BLaER1 (cell line): ENCODE measurements at regions not wholly inside any gene's neighbourhood (a gene's known extent, or its start where the extent isn't known, plus 50 kb on each side); places are given as distances from the start of the nearest gene placed in this dataset.

Experiments used
- H3K27ac ChIP-seq: shearing (Covaris generic); formaldehyde crosslinking; 2 replicates; pipeline ENCODE4 v1.8.1; 2022
- H3K27me3 ChIP-seq: shearing (Covaris generic); formaldehyde crosslinking; 2 replicates; pipeline ENCODE4 v1.8.1; 2022
- H3K36me3 ChIP-seq: shearing (Covaris generic); formaldehyde crosslinking; 2 replicates; pipeline ENCODE4 v1.8.1; 2022
- H3K4me1 ChIP-seq: shearing (Covaris generic); formaldehyde crosslinking; 2 replicates; pipeline ENCODE4 v1.8.1; 2022
- H3K4me2 ChIP-seq: shearing (Covaris generic); formaldehyde crosslinking; 2 replicates; pipeline ENCODE4 v1.8.1; 2022
- H3K4me3 ChIP-seq: shearing (Covaris generic); formaldehyde crosslinking; 2 replicates; pipeline ENCODE4 v1.8.1; 2022
- H3K9ac ChIP-seq: shearing (Covaris generic); formaldehyde crosslinking; 2 replicates; pipeline ENCODE4 v1.8.1; 2022
- H3K9me3 ChIP-seq: shearing (Covaris generic); formaldehyde crosslinking; 2 replicates; pipeline ENCODE4 v1.8.1; 2022
- H4K20me1 ChIP-seq: shearing (Covaris generic); formaldehyde crosslinking; 2 replicates; pipeline ENCODE4 v1.8.1; 2022
- Cebpa-rat ChIP-seq: shearing (Covaris generic); IDR thresholded peaks from 2 replicates; pipeline ENCODE4 v1.8.1; 2022

DNA sequence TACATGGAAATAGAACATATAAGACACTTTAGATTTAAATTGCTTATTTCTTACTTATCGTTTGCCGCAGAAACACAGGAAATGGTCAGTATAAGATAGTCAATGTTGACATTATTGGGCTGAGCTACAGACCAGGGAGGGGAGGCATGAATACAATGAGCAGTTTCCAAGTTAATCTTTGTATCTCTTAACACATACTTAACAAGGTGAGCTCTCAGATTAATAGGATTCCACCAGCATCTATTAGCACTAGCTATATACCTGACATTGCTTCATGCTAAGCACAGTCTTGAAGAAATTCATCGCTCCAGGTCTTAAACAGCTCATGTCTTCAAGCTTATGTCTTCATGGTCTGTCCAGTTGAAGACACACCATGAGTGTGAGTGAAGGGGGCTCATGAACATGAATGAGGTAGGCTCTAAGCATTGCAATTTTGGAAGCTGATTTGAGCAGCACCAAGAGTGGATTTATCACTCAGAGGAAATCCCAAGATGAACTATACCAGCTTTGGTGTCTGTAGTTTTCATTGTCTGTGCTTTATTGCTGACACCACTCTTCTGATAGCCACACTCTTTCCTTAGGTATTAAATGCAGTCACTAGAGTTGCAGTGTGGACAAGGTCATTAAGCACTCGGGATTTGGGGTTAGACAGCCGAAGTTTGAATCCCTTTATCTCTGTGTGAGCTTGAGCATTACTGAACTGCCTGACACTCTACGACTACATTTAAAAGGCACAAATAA lies 359.3 kb upstream of the EPHA4 start:
- no peaks in the 10 kb centered on the region for H4K20me1 ChIP-seq
- no peaks in the 10 kb centered on the region for H3K4me1 ChIP-seq
- no peaks in the 10 kb centered on the region for H3K27me3 ChIP-seq
- H3K4me3 ChIP-seq: no peak overlapping the region
- H3K27ac ChIP-seq: no peak overlapping the region
- H3K36me3 ChIP-seq: no peaks in the 10 kb centered on the region
- no peak overlapping the region for H3K4me2 ChIP-seq
- TF ChIP-seq Cebpa-rat: no peak
- H3K9me3 ChIP-seq: no peaks in the 10 kb centered on the region
- H3K9ac ChIP-seq: no peak overlapping the region

DNA sequence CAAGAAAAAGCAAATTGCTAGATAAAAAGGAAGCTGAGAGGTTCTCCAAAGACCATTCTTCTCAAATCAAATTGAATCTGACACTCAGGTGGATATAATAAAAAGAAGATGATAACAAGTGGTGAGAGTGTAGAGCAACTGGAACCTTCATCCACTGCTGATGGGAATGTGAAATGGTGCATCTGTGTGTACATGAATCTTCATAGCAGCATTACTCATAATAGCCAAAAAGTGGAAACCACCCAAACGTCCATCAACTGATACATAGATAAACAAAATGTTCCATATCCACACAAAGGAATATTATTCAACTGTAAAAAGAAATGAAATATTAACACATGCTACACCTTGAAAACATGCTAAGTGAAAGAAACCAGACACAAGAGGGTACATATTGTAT lies 357.2 kb upstream of the EPHA4 start:
- no peaks in the 10 kb centered on the region for H4K20me1 ChIP-seq
- no peaks in the 10 kb centered on the region for H3K9me3 ChIP-seq
- H3K4me2 ChIP-seq: no peak overlapping the region

DNA sequence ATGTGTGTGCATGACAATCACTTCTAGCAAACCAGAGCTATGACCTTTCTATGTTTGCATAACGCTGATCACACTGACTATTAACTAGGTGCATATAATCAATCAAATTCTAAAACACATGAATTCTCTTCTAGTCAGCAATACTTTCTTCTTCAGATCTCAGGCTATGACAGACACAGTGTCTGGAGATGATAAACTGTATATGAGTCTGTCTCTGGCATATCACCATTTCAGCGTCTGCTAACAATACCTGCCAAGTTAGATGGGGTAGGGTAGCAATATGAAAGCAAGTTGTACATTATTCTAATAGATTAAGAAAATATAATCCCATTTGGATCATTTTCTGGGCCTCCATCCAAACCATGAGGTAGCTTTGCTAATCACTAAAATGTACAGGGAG lies 354.2 kb upstream of the EPHA4 start:
- no peaks in the 10 kb centered on the region for H3K4me1 ChIP-seq
- no peaks in the 10 kb centered on the region for H3K36me3 ChIP-seq
- H4K20me1 ChIP-seq: no peaks in the 10 kb centered on the region
- no peak for TF ChIP-seq Cebpa-rat
- H3K4me2 ChIP-seq: no peak overlapping the region
- H3K4me3 ChIP-seq: no peak overlapping the region
- H3K9me3 ChIP-seq: no peaks in the 10 kb centered on the region
- H3K9ac ChIP-seq: no peak overlapping the region
- H3K27me3 ChIP-seq: no peaks in the 10 kb centered on the region
- H3K27ac ChIP-seq: no peak overlapping the region

More for the DNA sequence above, 357.2 kb upstream of the EPHA4 start:
- no peak overlapping the region for H3K4me3 ChIP-seq
- no peak overlapping the region for H3K9ac ChIP-seq
- no peaks in the 10 kb centered on the region for H3K36me3 ChIP-seq
- H3K27ac ChIP-seq: no peak overlapping the region
- TF ChIP-seq Cebpa-rat: no peak
- no peaks in the 10 kb centered on the region for H3K4me1 ChIP-seq
- no peaks in the 10 kb centered on the region for H3K27me3 ChIP-seq

DNA sequence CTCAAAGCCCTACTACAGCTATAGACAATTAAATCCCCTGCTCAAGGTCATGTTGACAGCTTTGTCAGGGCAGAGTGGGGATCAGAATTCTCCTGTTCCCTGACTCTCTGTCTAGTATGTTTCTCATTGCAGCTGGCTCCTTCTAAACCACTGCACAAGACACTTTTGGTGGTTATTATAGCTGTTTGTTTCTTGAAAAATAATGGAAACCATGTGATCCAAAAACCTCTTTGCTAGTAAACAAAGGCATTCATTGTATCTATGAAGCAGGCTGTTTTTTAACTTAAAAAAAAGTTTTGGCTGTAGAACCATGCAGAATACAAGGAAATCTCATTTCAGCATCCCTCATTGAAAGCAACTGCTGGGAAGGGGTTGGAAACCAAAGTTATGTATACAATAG lies 352.5 kb upstream of the EPHA4 start:
- no peak overlapping the region for H3K4me2 ChIP-seq
- H3K9ac ChIP-seq: no peak overlapping the region
- no peak for TF ChIP-seq Cebpa-rat
- H3K4me3 ChIP-seq: no peak overlapping the region
- no peaks in the 10 kb centered on the region for H4K20me1 ChIP-seq
- no peaks in the 10 kb centered on the region for H3K36me3 ChIP-seq
- no peaks in the 10 kb centered on the region for H3K27me3 ChIP-seq
- no peak overlapping the region for H3K27ac ChIP-seq
- no peaks in the 10 kb centered on the region for H3K9me3 ChIP-seq
- H3K4me1 ChIP-seq: no peaks in the 10 kb centered on the region

DNA sequence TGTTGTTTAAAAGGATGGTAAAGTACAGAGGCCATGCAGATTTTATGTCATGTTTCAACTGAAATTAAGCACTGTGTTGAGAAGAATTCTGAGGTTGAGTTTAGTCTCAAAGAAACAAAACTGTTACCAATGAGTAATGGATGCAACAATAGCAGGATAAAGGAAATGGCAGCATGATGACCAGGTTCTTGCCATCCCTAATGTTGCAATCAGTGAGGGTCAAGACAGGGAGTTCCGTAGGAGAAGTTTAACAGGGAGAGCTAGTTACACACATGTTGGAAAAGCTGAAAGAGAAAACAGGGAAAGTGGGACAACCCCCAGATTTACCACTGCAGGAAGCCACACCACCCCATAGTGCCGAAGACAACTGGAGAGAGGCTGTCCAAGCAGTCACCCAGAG lies 343.8 kb upstream of the EPHA4 start:
- TF ChIP-seq Cebpa-rat: no peak
- H3K27ac ChIP-seq: no peak overlapping the region

DNA sequence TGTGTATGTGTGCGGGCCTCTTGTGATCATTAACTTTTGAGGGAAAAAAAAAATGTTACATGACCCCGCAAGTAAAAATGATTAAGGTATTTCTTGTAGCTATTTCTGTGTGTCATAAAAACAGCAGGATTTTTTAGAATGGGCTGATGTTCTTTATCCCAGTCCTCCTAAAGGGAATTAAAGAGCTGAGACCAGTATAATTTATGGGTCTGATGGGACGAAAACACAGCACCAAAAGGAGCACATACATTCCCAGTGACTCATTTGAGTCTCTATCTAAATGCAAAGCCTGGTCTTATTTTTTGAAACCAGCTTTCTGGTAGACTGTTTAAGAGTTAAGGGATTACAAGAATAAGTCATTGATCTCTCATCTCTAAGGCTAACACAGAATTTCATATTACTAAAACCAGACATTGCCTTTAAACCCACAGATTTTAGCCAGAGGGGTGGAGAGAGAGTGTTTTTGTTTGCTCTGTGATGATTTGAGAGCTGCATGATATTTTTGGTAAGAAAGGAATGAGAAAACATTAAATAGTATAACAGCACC lies 342.3 kb upstream of the EPHA4 start:
- Histone ChIP-seq H3K4me1 (no peaks in the 10 kb centered on the region), H3K36me3 (no peaks in the 10 kb centered on the region), H4K20me1 (no peaks in the 10 kb centered on the region), H3K4me2 (no peak overlapping the region), H3K4me3 (no peak overlapping the region), H3K9ac (no peak overlapping the region), H3K27ac (no peak overlapping the region), H3K27me3 (no peaks in the 10 kb centered on the region), H3K9me3 (no peaks in the 10 kb centered on the region)
- TF ChIP-seq Cebpa-rat: no peak

More for the DNA sequence above, 343.8 kb upstream of the EPHA4 start:
- Histone ChIP-seq H3K4me2 (no peak overlapping the region), H4K20me1 (no peaks in the 10 kb centered on the region), H3K36me3 (no peaks in the 10 kb centered on the region), H3K27me3 (no peaks in the 10 kb centered on the region), H3K4me1 (no peaks in the 10 kb centered on the region), H3K9me3 (no peaks in the 10 kb centered on the region), H3K9ac (no peak overlapping the region), H3K4me3 (no peak overlapping the region)

DNA sequence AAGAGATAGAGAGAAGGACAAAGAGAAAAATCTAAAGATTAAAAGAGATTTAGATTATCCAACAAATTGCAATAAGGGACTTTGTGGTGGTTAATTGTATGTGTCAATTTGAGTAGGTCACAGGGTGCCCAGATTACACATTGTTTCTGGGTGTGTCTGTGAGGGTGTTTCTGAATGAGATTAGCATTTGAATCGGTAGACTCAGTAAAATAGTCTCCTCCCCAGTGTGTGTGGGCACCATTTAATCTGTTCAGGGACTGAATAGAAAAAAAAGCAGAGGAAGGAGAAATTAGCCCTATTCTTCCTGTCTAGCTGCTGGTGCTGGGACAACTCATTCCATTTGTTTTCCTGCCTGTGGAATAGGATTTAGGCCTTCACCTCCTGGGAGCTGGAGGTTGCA lies 339.8 kb upstream of the EPHA4 start:
- Histone ChIP-seq H3K4me3 (no peak overlapping the region), H3K27me3 (no peaks in the 10 kb centered on the region), H3K4me2 (no peak overlapping the region), H3K9ac (no peak overlapping the region), H3K36me3 (no peaks in the 10 kb centered on the region), H3K27ac (no peak overlapping the region), H4K20me1 (no peaks in the 10 kb centered on the region), H3K4me1 (no peaks in the 10 kb centered on the region), H3K9me3 (no peaks in the 10 kb centered on the region)
- no peak for TF ChIP-seq Cebpa-rat

DNA sequence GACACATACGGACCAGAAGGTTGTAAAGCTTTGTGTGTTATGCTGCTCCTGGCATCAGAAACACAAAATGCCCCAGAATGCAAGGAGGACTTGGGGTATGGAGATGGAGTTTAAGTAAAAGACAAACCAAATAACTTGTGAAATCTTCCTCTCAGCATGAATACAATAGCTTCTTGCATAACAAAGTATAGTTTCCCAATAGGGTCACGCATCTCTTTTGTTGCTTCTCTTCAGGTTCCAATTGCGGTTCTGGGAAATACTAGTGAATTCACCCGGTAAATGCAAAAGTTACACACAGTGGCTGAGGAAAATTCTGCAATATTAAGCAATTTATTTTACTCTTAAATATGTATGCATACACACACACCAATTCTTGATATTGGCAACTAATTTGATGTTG lies 339.2 kb upstream of the EPHA4 start:
- no peaks in the 10 kb centered on the region for H4K20me1 ChIP-seq
- H3K9ac ChIP-seq: no peak overlapping the region
- H3K27me3 ChIP-seq: no peaks in the 10 kb centered on the region
- TF ChIP-seq Cebpa-rat: no peak
- no peak overlapping the region for H3K4me2 ChIP-seq
- no peaks in the 10 kb centered on the region for H3K4me1 ChIP-seq
- H3K27ac ChIP-seq: no peak overlapping the region
- no peak overlapping the region for H3K4me3 ChIP-seq
- no peaks in the 10 kb centered on the region for H3K36me3 ChIP-seq
- H3K9me3 ChIP-seq: no peaks in the 10 kb centered on the region

DNA sequence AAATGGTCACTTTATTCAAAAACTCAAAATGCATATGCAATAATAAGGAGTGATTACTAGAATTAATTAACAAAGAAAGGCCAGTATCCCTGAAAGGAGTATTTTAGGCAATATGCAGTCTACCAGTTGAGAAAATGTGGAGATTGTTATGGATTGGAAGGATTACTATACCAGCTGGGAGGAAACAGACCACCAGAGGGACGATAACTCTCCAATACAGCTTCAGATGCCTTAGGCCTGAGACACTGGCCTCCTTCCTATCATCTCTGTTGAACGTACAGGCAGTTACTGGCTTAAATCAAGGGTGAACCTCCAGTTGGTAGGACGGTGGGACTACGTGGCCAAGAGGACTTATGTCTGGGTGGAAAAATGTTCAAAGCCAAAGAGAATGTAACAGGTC lies 336.4 kb upstream of the EPHA4 start:
- no peaks in the 10 kb centered on the region for H3K4me1 ChIP-seq
- H3K27ac ChIP-seq: no peak overlapping the region
- H4K20me1 ChIP-seq: no peaks in the 10 kb centered on the region
- H3K36me3 ChIP-seq: no peaks in the 10 kb centered on the region
- H3K4me3 ChIP-seq: no peak overlapping the region
- H3K9ac ChIP-seq: no peak overlapping the region
- no peaks in the 10 kb centered on the region for H3K27me3 ChIP-seq
- no peak overlapping the region for H3K4me2 ChIP-seq
- H3K9me3 ChIP-seq: no peaks in the 10 kb centered on the region
- TF ChIP-seq Cebpa-rat: no peak

DNA sequence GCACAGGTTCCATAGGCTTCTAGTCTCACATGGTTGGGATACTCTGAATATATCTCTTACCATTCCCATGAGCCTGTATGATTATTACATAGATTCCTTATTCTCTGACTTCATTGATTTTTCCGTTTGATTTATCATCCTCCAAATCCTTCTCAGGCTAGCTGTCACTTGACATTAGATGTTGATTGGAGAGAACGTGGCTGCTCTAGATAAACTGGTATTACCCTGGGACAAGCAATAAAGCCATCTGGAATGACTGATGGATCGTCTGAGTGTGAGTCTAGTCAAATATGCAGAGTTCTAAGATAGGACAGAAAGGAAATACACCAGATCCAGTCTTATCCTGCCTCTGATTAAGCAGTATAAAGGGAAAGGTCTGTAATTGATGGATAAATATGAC lies 325.6 kb upstream of the EPHA4 start:
- Histone ChIP-seq H3K27me3 (no peaks in the 10 kb centered on the region), H3K4me3 (no peak overlapping the region), H3K9me3 (no peaks in the 10 kb centered on the region), H3K36me3 (no peaks in the 10 kb centered on the region), H3K4me1 (no peaks in the 10 kb centered on the region), H3K4me2 (no peak overlapping the region), H3K9ac (no peak overlapping the region), H3K27ac (no peak overlapping the region), H4K20me1 (no peaks in the 10 kb centered on the region)
- TF ChIP-seq Cebpa-rat: no peak
